ENCODE measurements at regions not wholly inside any gene's neighbourhood (a gene's known extent, or its start where the extent isn't known, plus 50 kb on each side); places are given as distances from the start of the nearest gene placed in this dataset.
A peak's percentile ranks its signal among the peaks of the same experiment; 100 is the strongest.

DNA sequence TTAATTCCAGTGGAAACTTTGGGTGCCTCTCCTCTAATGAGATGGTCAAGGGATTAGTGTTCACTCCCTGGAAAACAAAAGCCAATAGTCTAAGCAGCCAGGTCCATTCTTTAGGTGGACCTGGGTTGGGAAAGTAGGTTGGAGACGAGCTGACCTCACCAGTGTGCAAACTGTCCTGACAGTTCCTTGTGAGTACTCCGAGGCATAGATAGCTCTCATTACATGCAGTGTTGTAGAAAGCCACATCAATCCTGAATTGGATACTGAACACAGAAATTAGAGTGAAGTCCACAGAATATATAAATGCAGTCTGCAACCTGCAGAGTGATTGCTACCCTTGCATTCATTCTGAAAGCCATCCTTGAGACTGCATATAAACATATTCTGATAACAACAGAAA lies 675.1 kb upstream of the CXADR start:
- H3K36me3 ChIP-seq (ENCODE audit: insufficient read depth, low read length) = no peaks in the 10 kb centered on the region
- peak overlapping the region; percentile 92 for H3K27ac ChIP-seq
- no peak for DNase-seq (ENCODE audit: low read depth, low spot score)
- peak overlapping the region; percentile 65 for H3K4me3 ChIP-seq
- H3K9ac ChIP-seq (ENCODE audit: insufficient read length) = no peak overlapping the region
- TF ChIP-seq POLR2AphosphoS5 (IDR thresholded peaks at IDR 0.05; ENCODE audit: borderline replicate concordance, low read depth, low read length) (no peak), FOXP2 (optimal IDR thresholded peaks at IDR 0.05; ENCODE audit: control extremely low read depth, extremely low read length, insufficient read depth) (no peak), EZH2 (IDR thresholded peaks at IDR 0.05) (no peak)
- H3K9me3 ChIP-seq (ENCODE audit: low read depth, low read length) = no peaks in the 10 kb centered on the region; the same call in 1 of the 2 replicates

- TF ChIP-seq EZH2 (IDR thresholded peaks at IDR 0.05) = no peak
- TF ChIP-seq POLR2AphosphoS5 (IDR thresholded peaks at IDR 0.05; ENCODE audit: borderline replicate concordance, low read depth, low read length) = no peak; the same call in 1 of the 2 replicates
- TF ChIP-seq FOXP2 (optimal IDR thresholded peaks at IDR 0.05; ENCODE audit: control extremely low read depth, extremely low read length, insufficient read depth) = no peak
- DNase-seq (ENCODE audit: low read depth, low spot score) = peak; percentile 53
- Histone ChIP-seq H3K9me3 (ENCODE audit: low read depth, low read length) (no peaks in the 10 kb centered on the region; the same call in 1 of the 2 replicates), H3K9ac (ENCODE audit: insufficient read length) (peak overlapping the region; percentile 61), H3K36me3 (ENCODE audit: insufficient read depth, low read length) (no peaks in the 10 kb centered on the region), H3K27ac (peak overlapping the region; percentile 92), H3K4me3 (peak overlapping the region; percentile 65)
Measured at GRCh38 chr21:16838331-16838730, 674.5 kb upstream of the CXADR start.

- peak overlapping the region; percentile 22; the same call in 1 of the 2 replicates for H3K4me3 ChIP-seq
- no peak for TF ChIP-seq FOXP2 (optimal IDR thresholded peaks at IDR 0.05; ENCODE audit: control extremely low read depth, extremely low read length, insufficient read depth)
- TF ChIP-seq POLR2AphosphoS5 (IDR thresholded peaks at IDR 0.05; ENCODE audit: borderline replicate concordance, low read depth, low read length) = no peak
- TF ChIP-seq EZH2 (IDR thresholded peaks at IDR 0.05) = no peak
- DNase-seq (ENCODE audit: low read depth, low spot score) = no peak
- peak overlapping the region; percentile 52 for H3K27ac ChIP-seq
- no peaks in the 10 kb centered on the region for H3K36me3 ChIP-seq (ENCODE audit: insufficient read depth, low read length)
- no peak overlapping the region for H3K9ac ChIP-seq (ENCODE audit: insufficient read length)
- H3K9me3 ChIP-seq (ENCODE audit: low read depth, low read length) = no peaks in the 10 kb centered on the region; the same call in 1 of the 2 replicates
Measured at GRCh38 chr21:16840538-16840937, 672.3 kb upstream of the CXADR start.

- DNase-seq (ENCODE audit: low read depth, low spot score) = no peak
- TF ChIP-seq POLR2AphosphoS5 (IDR thresholded peaks at IDR 0.05; ENCODE audit: borderline replicate concordance, low read depth, low read length) (no peak), FOXP2 (optimal IDR thresholded peaks at IDR 0.05; ENCODE audit: control extremely low read depth, extremely low read length, insufficient read depth) (no peak)
- Histone ChIP-seq H3K4me3 (0 out of 2 replicates have a peak overlapping the region, but pooled peaks have one; percentile 13), H3K9me3 (ENCODE audit: low read depth, low read length) (no peaks in the 10 kb centered on the region; the same call in 1 of the 2 replicates), H3K36me3 (ENCODE audit: insufficient read depth, low read length) (no peaks in the 10 kb centered on the region), H3K27ac (peak overlapping the region; percentile 38), H3K9ac (ENCODE audit: insufficient read length) (peak overlapping the region; percentile 16)
Measured at GRCh38 chr21:16841975-16842695, 670.7 kb upstream of the CXADR start.

DNA sequence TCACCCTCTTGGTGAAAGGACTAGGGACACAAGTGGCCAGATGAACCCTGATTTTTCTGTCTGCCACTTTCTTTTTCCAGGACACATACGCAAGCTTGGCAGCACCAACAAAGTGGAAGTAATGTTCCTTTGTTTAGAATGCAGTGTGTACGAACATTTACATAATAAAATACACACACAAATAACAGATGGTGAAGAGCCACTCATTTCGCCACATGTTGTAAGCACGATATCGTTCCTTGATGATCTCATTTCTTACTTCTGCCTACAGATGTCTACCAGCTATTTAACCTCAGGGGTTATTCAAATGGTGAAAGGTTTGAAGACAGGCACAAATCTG lies 670.2 kb upstream of the CXADR start:
- Histone ChIP-seq H3K27ac (peak overlapping the region; percentile 38; the same call in 1 of the 2 replicates), H3K4me3 (0 out of 2 replicates have a peak overlapping the region, but pooled peaks have one; percentile 13), H3K9me3 (ENCODE audit: low read depth, low read length) (no peaks in the 10 kb centered on the region; the same call in 1 of the 2 replicates), H3K9ac (ENCODE audit: insufficient read length) (peak overlapping the region; percentile 16), H3K36me3 (ENCODE audit: insufficient read depth, low read length) (no peaks in the 10 kb centered on the region)
- no peak for DNase-seq (ENCODE audit: low read depth, low spot score)
- TF ChIP-seq POLR2AphosphoS5 (IDR thresholded peaks at IDR 0.05; ENCODE audit: borderline replicate concordance, low read depth, low read length) (no peak), FOXP2 (optimal IDR thresholded peaks at IDR 0.05; ENCODE audit: control extremely low read depth, extremely low read length, insufficient read depth) (no peak), EZH2 (IDR thresholded peaks at IDR 0.05) (no peak)

- TF ChIP-seq FOXP2 (optimal IDR thresholded peaks at IDR 0.05; ENCODE audit: control extremely low read depth, extremely low read length, insufficient read depth) (no peak), POLR2AphosphoS5 (IDR thresholded peaks at IDR 0.05; ENCODE audit: borderline replicate concordance, low read depth, low read length) (no peak), EZH2 (IDR thresholded peaks at IDR 0.05) (no peak)
- H3K9ac ChIP-seq (ENCODE audit: insufficient read length) = no peak overlapping the region
- H3K9me3 ChIP-seq (ENCODE audit: low read depth, low read length) = no peaks in the 10 kb centered on the region
- DNase-seq (ENCODE audit: low read depth, low spot score) = no peak
- H3K4me3 ChIP-seq = no peak overlapping the region
- H3K36me3 ChIP-seq (ENCODE audit: insufficient read depth, low read length) = no peaks in the 10 kb centered on the region
- no peak overlapping the region for H3K27ac ChIP-seq
Measured at GRCh38 chr21:16847211-16847610, 665.6 kb upstream of the CXADR start.

DNA sequence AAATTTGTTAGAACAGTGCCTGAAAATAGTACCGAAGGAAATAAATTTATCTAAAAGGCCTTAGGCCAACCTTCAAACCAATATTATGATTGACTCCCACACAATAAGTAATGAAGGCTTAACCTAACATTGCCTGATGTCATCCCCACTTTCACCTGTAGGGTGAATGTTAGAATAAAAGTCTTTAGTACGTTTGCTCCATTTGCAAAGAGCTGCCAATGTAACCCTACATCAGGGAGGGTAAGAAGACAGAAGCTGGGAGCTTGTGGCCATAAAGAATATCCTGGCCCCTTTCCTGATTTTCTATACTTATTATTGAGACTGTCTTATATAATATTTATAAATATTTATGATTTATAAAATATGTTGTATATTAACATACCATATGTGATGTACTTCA lies 661.8 kb upstream of the CXADR start:
- Histone ChIP-seq H3K36me3 (ENCODE audit: insufficient read depth, low read length) (no peaks in the 10 kb centered on the region), H3K27ac (no peak overlapping the region), H3K9me3 (ENCODE audit: low read depth, low read length) (peaks cover 6% of the 10 kb centered on the region; the same call in 1 of the 2 replicates), H3K4me3 (no peak overlapping the region), H3K9ac (ENCODE audit: insufficient read length) (no peak overlapping the region)
- no peak for TF ChIP-seq POLR2AphosphoS5 (IDR thresholded peaks at IDR 0.05; ENCODE audit: borderline replicate concordance, low read depth, low read length)
- no peak for TF ChIP-seq EZH2 (IDR thresholded peaks at IDR 0.05)
- TF ChIP-seq FOXP2 (optimal IDR thresholded peaks at IDR 0.05; ENCODE audit: control extremely low read depth, extremely low read length, insufficient read depth) = no peak
- DNase-seq (ENCODE audit: low read depth, low spot score) = no peak

GRCh38 chr21:16855164-16855667 lies 657.6 kb upstream of the CXADR start:
- no peak for DNase-seq (ENCODE audit: low read depth, low spot score)
- Histone ChIP-seq H3K9ac (ENCODE audit: insufficient read length) (no peak overlapping the region), H3K4me3 (no peak overlapping the region), H3K27ac (no peak overlapping the region), H3K36me3 (ENCODE audit: insufficient read depth, low read length) (no peaks in the 10 kb centered on the region), H3K9me3 (ENCODE audit: low read depth, low read length) (peaks cover 6% of the 10 kb centered on the region; the same call in 1 of the 2 replicates)
- TF ChIP-seq EZH2 (IDR thresholded peaks at IDR 0.05) (no peak), FOXP2 (optimal IDR thresholded peaks at IDR 0.05; ENCODE audit: control extremely low read depth, extremely low read length, insufficient read depth) (no peak), POLR2AphosphoS5 (IDR thresholded peaks at IDR 0.05; ENCODE audit: borderline replicate concordance, low read depth, low read length) (no peak)

All from SK-N-MC (cell line).